ENCODE measurements at regions not wholly inside any gene's neighbourhood (a gene's known extent, or its start where the extent isn't known, plus 50 kb on each side); places are given as distances from the start of the nearest gene placed in this dataset.
"Not testable (repeated sequence)": the region's sequence is repeated elsewhere in the genome, so short reads cannot be mapped to it uniquely, and the experiment has no call there.

- no peak overlapping the region for H3K4me3 ChIP-seq (ENCODE audit: low read depth, low read length)
- TF ChIP-seq CTCF (IDR thresholded peaks at IDR 0.05; ENCODE audit: low read depth, low read length): no peak
Observed at GRCh38 chr10:53487019-53487983, 714.7 kb upstream of the MBL2 start.

- H3K4me3 ChIP-seq (ENCODE audit: low read depth, low read length): not testable (repeated sequence)
Observed at GRCh38 chr10:53485422-53485821, 712.8 kb upstream of the MBL2 start.

GRCh38 chr10:53479365-53479764, 706.8 kb upstream of the MBL2 start:
- no peak overlapping the region for H3K4me3 ChIP-seq (ENCODE audit: low read depth, low read length)
- TF ChIP-seq CTCF (IDR thresholded peaks at IDR 0.05; ENCODE audit: low read depth, low read length): no peak

GRCh38 chr10:53477313-53477675, 704.7 kb upstream of the MBL2 start:
- no peak overlapping the region for H3K4me3 ChIP-seq (ENCODE audit: low read depth, low read length)

GRCh38 chr10:53476650-53477312, 704.2 kb upstream of the MBL2 start:
- TF ChIP-seq CTCF (IDR thresholded peaks at IDR 0.05; ENCODE audit: low read depth, low read length): no peak
- H3K4me3 ChIP-seq (ENCODE audit: low read depth, low read length): no peak overlapping the region

More at GRCh38 chr10:53477313-53477675, 704.7 kb upstream of the MBL2 start:
- no peak for TF ChIP-seq CTCF (IDR thresholded peaks at IDR 0.05; ENCODE audit: low read depth, low read length)

- no peak for TF ChIP-seq CTCF (IDR thresholded peaks at IDR 0.05; ENCODE audit: low read depth, low read length)
- no peak overlapping the region for H3K4me3 ChIP-seq (ENCODE audit: low read depth, low read length)
Observed at GRCh38 chr10:53469383-53469782, 696.8 kb upstream of the MBL2 start.

GRCh38 chr10:53463539-53463938, 691.0 kb upstream of the MBL2 start:
- TF ChIP-seq CTCF (IDR thresholded peaks at IDR 0.05; ENCODE audit: low read depth, low read length): no peak
- no peak overlapping the region for H3K4me3 ChIP-seq (ENCODE audit: low read depth, low read length)
